Activated CD4-positive, alpha-beta memory T cell treated with anti-CD3 and anti-CD28 coated beads for 36 hours (primary cell): ENCODE measurements at regions not wholly inside any gene's neighbourhood (a gene's known extent, or its start where the extent isn't known, plus 50 kb on each side); places are given as distances from the start of the nearest gene placed in this dataset.

Experiments
- CTCF ChIA-PET: fragments of 350-600 bp; sonication (Branson Sonifier 250); formaldehyde crosslinking; loops from one replicate; lab custom pipeline; 2021; ENCODE audit warnings: antibody characterized with exemption, inconsistent platforms; lab: Charles Lee
- POLR2A ChIA-PET: fragments of 350-600 bp; sonication (Branson Sonifier 250); formaldehyde crosslinking; loops from one replicate; lab custom pipeline; 2021; ENCODE audit warnings: antibody characterized with exemption; lab: Charles Lee
- DNase-seq: peaks from one replicate; pipeline ENCODE4 v3.0.0-alpha.2; 2020
- H3K27ac Mint-ChIP-seq: one replicate; pipeline ENCODE4 v1.8.0; 2021; ENCODE audit warnings: mixed read lengths
- H3K27me3 Mint-ChIP-seq: one replicate; pipeline ENCODE4 v1.8.0; 2021; ENCODE audit warnings: mixed read lengths
- H3K36me3 Mint-ChIP-seq: one replicate; pipeline ENCODE4 v1.8.0; 2021; ENCODE audit warnings: mixed read lengths
- H3K4me1 Mint-ChIP-seq: one replicate; pipeline ENCODE4 v1.8.0; 2021; ENCODE audit warnings: low read depth, mixed read lengths
- H3K4me3 Mint-ChIP-seq: one replicate; pipeline ENCODE4 v1.8.0; 2021; ENCODE audit warnings: mild to moderate bottlenecking, mixed read lengths
- H3K9me3 Mint-ChIP-seq: one replicate; pipeline ENCODE4 v1.8.0; 2021; ENCODE audit warnings: mixed read lengths
- intact Hi-C: fragments of 100-400 bp; cut with micrococcal nuclease; formaldehyde crosslinking; loops from one replicate; pipeline ENCODE4 v1.15.1; 2023

GRCh38 chr3:135887220-135887619 lies 78.3 kb upstream of the PPP2R3A start:
- H3K4me3 Mint-ChIP-seq: no peak overlapping the region
- no peaks in the 10 kb centered on the region for H3K4me1 Mint-ChIP-seq
- H3K27ac Mint-ChIP-seq: no peak overlapping the region
- no peaks in the 10 kb centered on the region for H3K9me3 Mint-ChIP-seq
- no peak for DNase-seq
- intact Hi-C loops: no loop called here
- H3K36me3 Mint-ChIP-seq: no peaks in the 10 kb centered on the region
- no peaks in the 10 kb centered on the region for H3K27me3 Mint-ChIP-seq
- ChIA-PET CTCF (no interaction called here), POLR2A (no interaction called here)

DNA sequence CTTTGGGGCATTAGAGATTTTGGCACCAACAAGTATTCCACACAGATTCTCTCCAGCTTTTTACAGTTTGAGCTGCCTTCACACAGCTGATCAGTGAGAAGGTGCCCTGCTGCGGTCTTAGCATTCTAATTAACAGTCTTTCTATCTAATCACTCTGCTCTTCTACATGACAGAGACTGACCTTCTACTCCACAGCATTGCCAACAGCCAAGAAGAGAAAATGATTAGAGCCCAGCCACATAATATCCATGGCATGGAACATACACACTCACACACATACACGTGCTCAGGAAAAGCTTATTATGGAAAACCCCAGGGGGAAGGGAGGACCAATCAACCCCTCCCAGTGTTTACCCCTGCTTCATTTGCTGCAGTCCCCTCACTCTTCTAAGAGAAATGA lies 76.1 kb upstream of the PPP2R3A start:
- ChIA-PET CTCF (no interaction called here), POLR2A (no interaction called here)
- H3K9me3 Mint-ChIP-seq: no peaks in the 10 kb centered on the region
- no peak overlapping the region for H3K27ac Mint-ChIP-seq
- H3K4me1 Mint-ChIP-seq: no peaks in the 10 kb centered on the region
- no peaks in the 10 kb centered on the region for H3K27me3 Mint-ChIP-seq
- H3K4me3 Mint-ChIP-seq: no peak overlapping the region
- intact Hi-C loops: no loop called here
- DNase-seq: no peak
- no peaks in the 10 kb centered on the region for H3K36me3 Mint-ChIP-seq

- Mint-ChIP-seq H3K4me1 (no peaks in the 10 kb centered on the region), H3K9me3 (no peaks in the 10 kb centered on the region), H3K27me3 (no peaks in the 10 kb centered on the region), H3K36me3 (no peaks in the 10 kb centered on the region), H3K27ac (no peak overlapping the region), H3K4me3 (no peak overlapping the region)
- intact Hi-C loops: no loop called here
- POLR2A ChIA-PET: interaction anchor here (0.8 kb wide), 1 partner anchor 444 kb away, joined by 3 read pairs; no protein-coding TSS in a partner anchor
- CTCF ChIA-PET: no interaction called here
- DNase-seq: no peak
Measured at GRCh38 chr3:135891121-135891520, 74.4 kb upstream of the PPP2R3A start.

GRCh38 chr3:135895106-135895733 lies 70.3 kb upstream of the PPP2R3A start:
- Mint-ChIP-seq H3K4me1 (no peaks in the 10 kb centered on the region), H3K36me3 (no peaks in the 10 kb centered on the region)

DNA sequence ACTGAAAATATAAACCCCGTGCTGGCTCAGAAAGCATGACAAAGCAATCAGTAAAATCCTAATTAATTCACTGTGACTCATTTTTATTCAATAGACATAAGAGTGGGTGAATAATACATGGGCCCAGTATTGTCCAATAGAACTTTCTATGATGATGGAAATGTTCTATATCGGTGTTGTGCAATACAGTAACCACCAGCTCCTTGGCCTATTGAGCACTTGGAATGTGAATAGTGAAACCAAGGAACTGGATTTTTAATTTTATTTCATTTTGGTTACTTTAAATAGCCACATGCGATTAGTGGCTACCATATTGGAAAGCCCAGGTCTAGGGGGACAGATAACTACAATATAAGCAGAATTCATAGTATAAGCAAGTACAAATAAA lies 69.8 kb upstream of the PPP2R3A start:
- no peaks in the 10 kb centered on the region for H3K27me3 Mint-ChIP-seq
- no peaks in the 10 kb centered on the region for H3K9me3 Mint-ChIP-seq
- ChIA-PET CTCF (interaction anchor here (1.0 kb wide), 2 partner anchors 12 to 1295 kb away, joined by 3 read pairs; no protein-coding TSS in a partner anchor), POLR2A (no interaction called here)
- H3K27ac Mint-ChIP-seq: no peak overlapping the region
- no peaks in the 10 kb centered on the region for H3K36me3 Mint-ChIP-seq
- intact Hi-C loops: loop anchor here (2.0 kb wide), 1 partner anchor 1293 kb away; no protein-coding TSS in a partner anchor
- DNase-seq: no peak
- no peaks in the 10 kb centered on the region for H3K4me1 Mint-ChIP-seq
- no peak overlapping the region for H3K4me3 Mint-ChIP-seq

More at GRCh38 chr3:135895106-135895733, 70.3 kb upstream of the PPP2R3A start:
- intact Hi-C loops: loop anchor here (2.0 kb wide), 1 partner anchor 1292 kb away; no protein-coding TSS in a partner anchor
- H3K9me3 Mint-ChIP-seq: no peaks in the 10 kb centered on the region
- peak; percentile 57 for DNase-seq
- no peak overlapping the region for H3K4me3 Mint-ChIP-seq
- no peaks in the 10 kb centered on the region for H3K27me3 Mint-ChIP-seq
- CTCF ChIA-PET: interaction anchor here (1.0 kb wide), 2 partner anchors 11 to 1295 kb away, joined by 3 read pairs; no protein-coding TSS in a partner anchor
- no peak overlapping the region for H3K27ac Mint-ChIP-seq
- POLR2A ChIA-PET: no interaction called here

DNA sequence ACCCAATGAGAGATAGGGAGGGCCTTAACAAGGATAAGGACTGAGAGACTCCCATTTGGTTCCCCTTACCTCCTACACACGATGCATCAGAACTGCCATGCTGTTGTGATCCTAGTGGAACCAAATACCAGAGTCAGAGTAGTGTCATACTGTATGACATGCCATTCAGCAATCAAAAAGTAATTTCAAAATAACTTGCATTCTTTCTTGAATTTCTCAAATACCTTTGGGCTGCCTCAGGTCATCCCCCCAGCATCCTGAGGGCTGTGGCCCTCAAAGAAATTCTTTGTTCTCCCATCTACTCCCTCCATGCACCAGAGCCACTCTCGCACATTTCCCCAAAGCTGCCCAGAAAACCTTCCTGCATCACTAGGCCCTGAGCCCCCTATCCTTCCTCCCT lies 68.9 kb upstream of the PPP2R3A start:
- no peak overlapping the region for H3K27ac Mint-ChIP-seq
- ChIA-PET POLR2A (no interaction called here), CTCF (no interaction called here)
- H3K4me1 Mint-ChIP-seq: no peaks in the 10 kb centered on the region
- no peaks in the 10 kb centered on the region for H3K9me3 Mint-ChIP-seq
- no peak for DNase-seq
- no peaks in the 10 kb centered on the region for H3K36me3 Mint-ChIP-seq
- H3K4me3 Mint-ChIP-seq: no peak overlapping the region
- intact Hi-C loops: no loop called here
- no peaks in the 10 kb centered on the region for H3K27me3 Mint-ChIP-seq

- no peak overlapping the region for H3K27ac Mint-ChIP-seq
- H3K4me3 Mint-ChIP-seq: no peak overlapping the region
- intact Hi-C loops: no loop called here
- CTCF ChIA-PET: no interaction called here
- H3K4me1 Mint-ChIP-seq: no peaks in the 10 kb centered on the region
- POLR2A ChIA-PET: no interaction called here
- H3K9me3 Mint-ChIP-seq: no peaks in the 10 kb centered on the region
- no peak for DNase-seq
- peaks cover under 1% of the 10 kb centered on the region for H3K27me3 Mint-ChIP-seq
- H3K36me3 Mint-ChIP-seq: no peaks in the 10 kb centered on the region
Measured at GRCh38 chr3:135897715-135898114, 67.8 kb upstream of the PPP2R3A start.

GRCh38 chr3:135898774-135899173 lies 66.8 kb upstream of the PPP2R3A start:
- Mint-ChIP-seq H3K27me3 (peaks cover 3% of the 10 kb centered on the region), H3K36me3 (no peaks in the 10 kb centered on the region), H3K4me3 (no peak overlapping the region), H3K9me3 (no peaks in the 10 kb centered on the region), H3K4me1 (no peaks in the 10 kb centered on the region), H3K27ac (no peak overlapping the region)
- DNase-seq: no peak
- ChIA-PET POLR2A (no interaction called here), CTCF (no interaction called here)
- intact Hi-C loops: no loop called here

GRCh38 chr3:135905058-135905724 lies 60.3 kb upstream of the PPP2R3A start:
- peaks cover 3% of the 10 kb centered on the region for H3K27me3 Mint-ChIP-seq
- no peak for DNase-seq
- intact Hi-C loops: no loop called here
- ChIA-PET CTCF (interaction anchor here (0.6 kb wide), 1 partner anchor 1113 kb away, joined by 3 read pairs; no protein-coding TSS in a partner anchor), POLR2A (no interaction called here)
- H3K27ac Mint-ChIP-seq: no peak overlapping the region
- H3K4me3 Mint-ChIP-seq: no peak overlapping the region
- no peaks in the 10 kb centered on the region for H3K9me3 Mint-ChIP-seq
- no peaks in the 10 kb centered on the region for H3K4me1 Mint-ChIP-seq
- H3K36me3 Mint-ChIP-seq: no peaks in the 10 kb centered on the region

- DNase-seq: no peak
- intact Hi-C loops: no loop called here
- ChIA-PET POLR2A (no interaction called here), CTCF (interaction anchor here (0.6 kb wide), 1 partner anchor 617 kb away, joined by 3 read pairs; no protein-coding TSS in a partner anchor)
- Mint-ChIP-seq H3K36me3 (no peaks in the 10 kb centered on the region), H3K4me3 (no peak overlapping the region), H3K27ac (no peak overlapping the region), H3K4me1 (no peaks in the 10 kb centered on the region), H3K9me3 (no peaks in the 10 kb centered on the region), H3K27me3 (peaks cover 3% of the 10 kb centered on the region)
Measured at GRCh38 chr3:135907422-135908165, 57.9 kb upstream of the PPP2R3A start.

- Mint-ChIP-seq H3K4me3 (no peak overlapping the region), H3K27me3 (no peaks in the 10 kb centered on the region), H3K9me3 (no peaks in the 10 kb centered on the region), H3K4me1 (no peaks in the 10 kb centered on the region), H3K27ac (no peak overlapping the region), H3K36me3 (no peaks in the 10 kb centered on the region)
- ChIA-PET CTCF (no interaction called here), POLR2A (no interaction called here)
- DNase-seq: no peak
- intact Hi-C loops: no loop called here
Measured at GRCh38 chr3:135908225-135908624, 57.3 kb upstream of the PPP2R3A start.

GRCh38 chr3:135908737-135909136 lies 56.8 kb upstream of the PPP2R3A start:
- DNase-seq: no peak
- POLR2A ChIA-PET: no interaction called here
- Mint-ChIP-seq H3K4me1 (no peaks in the 10 kb centered on the region), H3K4me3 (no peak overlapping the region), H3K9me3 (no peaks in the 10 kb centered on the region), H3K27me3 (no peaks in the 10 kb centered on the region), H3K27ac (no peak overlapping the region), H3K36me3 (no peaks in the 10 kb centered on the region)
- CTCF ChIA-PET: no interaction called here
- intact Hi-C loops: no loop called here
